NCI-H2029 (cell line): ENCODE measurements at regions not wholly inside any gene's neighbourhood (a gene's known extent, or its start where the extent isn't known, plus 50 kb on each side); places are given as distances from the start of the nearest gene placed in this dataset.

Experiments used
- DNase-seq: peaks from one replicate; lab custom pipeline; 2025; lab: John Stamatoyannopoulos, UW

GRCh38 chr4:138561906-138562305 is 319.8 kb upstream of the SLC7A11 start:
- DNase-seq: no peak

GRCh38 chr4:138561276-138561880 is 319.2 kb upstream of the SLC7A11 start:
- no peak for DNase-seq

- no peak for DNase-seq
These were observed 318.3 kb upstream of the SLC7A11 start for GRCh38 chr4:138560448-138560847.

GRCh38 chr4:138558886-138559285 is 316.7 kb upstream of the SLC7A11 start:
- no peak for DNase-seq

- no peak for DNase-seq
These were observed 313.4 kb upstream of the SLC7A11 start for GRCh38 chr4:138555584-138555983.

- DNase-seq: no peak
These were observed 313.0 kb upstream of the SLC7A11 start for GRCh38 chr4:138555108-138555507.

- DNase-seq: no peak
These were observed 311.1 kb upstream of the SLC7A11 start for GRCh38 chr4:138553001-138553845.

- no peak for DNase-seq
These were observed 300.1 kb upstream of the SLC7A11 start for GRCh38 chr4:138542191-138542776.

GRCh38 chr4:138540056-138540800 is 298.1 kb upstream of the SLC7A11 start:
- no peak for DNase-seq

- DNase-seq: no peak
These were observed 296.6 kb upstream of the SLC7A11 start for GRCh38 chr4:138538743-138539142.

GRCh38 chr4:138537731-138538490 is 295.8 kb upstream of the SLC7A11 start:
- no peak for DNase-seq

- DNase-seq: no peak
These were observed 293.2 kb upstream of the SLC7A11 start for GRCh38 chr4:138535316-138535715.

- no peak for DNase-seq
These were observed 280.2 kb upstream of the SLC7A11 start for GRCh38 chr4:138522366-138522765.

- DNase-seq: no peak
These were observed 279.7 kb upstream of the SLC7A11 start for GRCh38 chr4:138521809-138522208.

GRCh38 chr4:138519436-138519835 is 277.3 kb upstream of the SLC7A11 start:
- no peak for DNase-seq

GRCh38 chr4:138513535-138513934 is 271.4 kb upstream of the SLC7A11 start:
- DNase-seq: no peak

GRCh38 chr4:138512756-138513155 is 270.6 kb upstream of the SLC7A11 start:
- DNase-seq: no peak

GRCh38 chr4:138510053-138510452 is 267.9 kb upstream of the SLC7A11 start:
- DNase-seq: no peak

- no peak for DNase-seq
These were observed 267.2 kb upstream of the SLC7A11 start for GRCh38 chr4:138509346-138509745.

GRCh38 chr4:138507522-138507921 is 265.4 kb upstream of the SLC7A11 start:
- no peak for DNase-seq

GRCh38 chr4:138501614-138502013 is 259.5 kb upstream of the SLC7A11 start:
- DNase-seq: no peak

GRCh38 chr4:138500869-138501268 is 258.7 kb upstream of the SLC7A11 start:
- DNase-seq: no peak
